ENCODE measurements at regions not wholly inside any gene's neighbourhood (a gene's known extent, or its start where the extent isn't known, plus 50 kb on each side); places are given as distances from the start of the nearest gene placed in this dataset.

DNA sequence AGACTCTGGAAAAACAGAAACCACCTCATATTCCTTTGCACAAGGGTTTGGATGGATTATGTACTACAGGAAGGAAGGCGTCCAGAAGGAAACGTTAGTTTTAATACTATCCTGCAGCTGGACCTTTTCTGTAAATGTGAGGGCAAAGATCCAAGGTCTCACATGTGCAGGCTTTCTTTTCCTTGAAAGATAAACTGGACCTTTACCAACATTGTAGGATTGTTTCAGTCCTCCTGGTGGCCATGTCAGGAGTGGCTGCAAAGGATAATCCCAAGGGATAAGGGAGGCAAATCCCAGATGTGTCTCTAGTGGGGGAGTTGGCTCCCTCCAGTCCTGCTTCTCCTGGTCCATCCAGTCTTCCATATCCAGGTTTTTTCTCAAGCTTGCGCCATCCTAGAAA, 397.5 kb downstream of the HTR1A start:
- DNase-seq = no peak
- Histone ChIP-seq H3K79me1 (ENCODE audit: insufficient read depth, low read depth, low read length, poor library complexity, severe bottlenecking) (no peaks in the 10 kb centered on the region), H3K23me2 (ENCODE audit: insufficient read length, low read depth, low read length, poor library complexity, severe bottlenecking) (no peaks in the 10 kb centered on the region), H2BK15ac (ENCODE audit: low read depth, low read length) (no peak overlapping the region), H3K27me3 (ENCODE audit: insufficient read depth, low read length) (no peaks in the 10 kb centered on the region), H3K79me2 (ENCODE audit: insufficient read depth, low read length) (no peaks in the 10 kb centered on the region), H2BK120ac (ENCODE audit: low read depth, low read length, poor library complexity, severe bottlenecking) (no peak overlapping the region), H3K27ac (ENCODE audit: insufficient read length, low read depth, low read length) (no peak overlapping the region), H4K5ac (ENCODE audit: insufficient read length, low read depth, low read length) (no peak overlapping the region), H4K8ac (replicated peaks; ENCODE audit: insufficient read length, low read depth, low read length) (no peak overlapping the region), H2BK12ac (ENCODE audit: insufficient read length, low read depth, low read length) (no peak overlapping the region), H2BK5ac (ENCODE audit: insufficient read length, low read length) (no peak overlapping the region), H2AFZ (ENCODE audit: low read length) (no peak overlapping the region), H3T11ph (ENCODE audit: low read length) (no peak overlapping the region), H3K18ac (ENCODE audit: insufficient read length, low read depth, low read length) (no peak overlapping the region), H3K4ac (ENCODE audit: low read depth, low read length) (no peak overlapping the region), H2AK5ac (ENCODE audit: insufficient read length, low read length) (no peak overlapping the region), H3K4me1 (ENCODE audit: insufficient read depth, low read length) (no peaks in the 10 kb centered on the region), H3K14ac (ENCODE audit: insufficient read depth, low read length) (no peak overlapping the region), H3K4me2 (ENCODE audit: insufficient read depth, insufficient read length, low read length) (no peak overlapping the region), H3K23ac (ENCODE audit: insufficient read length, low read depth, low read length) (no peak overlapping the region), H3K56ac (ENCODE audit: insufficient read length, low read depth, low read length) (no peak overlapping the region), H3K9me3 (ENCODE audit: control insufficient read depth, low read depth, low read length) (no peaks in the 10 kb centered on the region), H4K20me1 (ENCODE audit: control insufficient read depth, insufficient read depth, insufficient read length) (no peaks in the 10 kb centered on the region), H3K9ac (ENCODE audit: extremely low read depth, insufficient read length, low read length) (no peak overlapping the region), H4K91ac (ENCODE audit: insufficient read length, low read depth, low read length) (no peak overlapping the region), H2BK20ac (ENCODE audit: low read depth, low read length, poor library complexity, severe bottlenecking) (no peak overlapping the region)
- TF ChIP-seq, protein P1, sequence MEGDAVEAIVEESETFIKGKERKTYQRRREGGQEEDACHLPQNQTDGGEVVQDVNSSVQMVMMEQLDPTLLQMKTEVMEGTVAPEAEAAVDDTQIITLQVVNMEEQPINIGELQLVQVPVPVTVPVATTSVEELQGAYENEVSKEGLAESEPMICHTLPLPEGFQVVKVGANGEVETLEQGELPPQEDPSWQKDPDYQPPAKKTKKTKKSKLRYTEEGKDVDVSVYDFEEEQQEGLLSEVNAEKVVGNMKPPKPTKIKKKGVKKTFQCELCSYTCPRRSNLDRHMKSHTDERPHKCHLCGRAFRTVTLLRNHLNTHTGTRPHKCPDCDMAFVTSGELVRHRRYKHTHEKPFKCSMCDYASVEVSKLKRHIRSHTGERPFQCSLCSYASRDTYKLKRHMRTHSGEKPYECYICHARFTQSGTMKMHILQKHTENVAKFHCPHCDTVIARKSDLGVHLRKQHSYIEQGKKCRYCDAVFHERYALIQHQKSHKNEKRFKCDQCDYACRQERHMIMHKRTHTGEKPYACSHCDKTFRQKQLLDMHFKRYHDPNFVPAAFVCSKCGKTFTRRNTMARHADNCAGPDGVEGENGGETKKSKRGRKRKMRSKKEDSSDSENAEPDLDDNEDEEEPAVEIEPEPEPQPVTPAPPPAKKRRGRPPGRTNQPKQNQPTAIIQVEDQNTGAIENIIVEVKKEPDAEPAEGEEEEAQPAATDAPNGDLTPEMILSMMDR (conservative IDR thresholded peaks at IDR 0.05) = peak; percentile 35; the same call in 2 of the 3 replicates
- peaks cover 17 to 18% of the 10 kb centered on the region in 2 experiments; a peak in 4 of 5 replicates for H3K9me3 Mint-ChIP-seq
- WGBS (ENCODE audit: extremely low coverage, insufficient read length, low lambda C conversion rate) = no CpG with 5 or more reads among the region's 3 CpGs
- peaks cover 3 to 17% (median 9%) of the 10 kb centered on the region in 3 experiments; a peak in 4 of 7 replicates for H3K36me3 Mint-ChIP-seq (ENCODE audit: insufficient read depth in 1 of 3, low read depth in 3 of 3)
- no peaks in the 10 kb centered on the region for H3K4me1 Mint-ChIP-seq
- H3K27ac Mint-ChIP-seq = no peak overlapping the region
- no peaks in the 10 kb centered on the region; the same call in none of the 2 replicates for H3K27me3 Mint-ChIP-seq (ENCODE audit: low read depth)
- no peak overlapping the region for H3K4me3 Mint-ChIP-seq

Data from H9 (cell line).